IMR-90 (cell line): ENCODE measurements at regions not wholly inside any gene's neighbourhood (a gene's known extent, or its start where the extent isn't known, plus 50 kb on each side); places are given as distances from the start of the nearest gene placed in this dataset.
A peak's percentile ranks its signal among the peaks of the same experiment; 100 is the strongest.

Source experiments
- ATAC-seq: fragments of 200-7000 bp; cut with Tn5 transposase; 2 replicates; pipeline ENCODE4 v1.9.1; 2020; ENCODE audit warnings: low read depth, mild to moderate bottlenecking, moderate library complexity
- BruUV-seq: library from RNA; stranded (reverse); fragments of 400-500 nt; replicated peaks from 2 replicates; lab custom pipeline; 2021; lab: Mats Ljungman, UMichigan
- CTCF ChIA-PET: fragments of 300-600 bp; formaldehyde crosslinking; extraction: SDS; loops from one replicate; lab custom pipeline; 2021; ENCODE audit warnings: antibody characterized with exemption; lab: Yijun Ruan, JAX
- POLR2A ChIA-PET: fragments of 300-600 bp; sonication (Branson Sonifier 250); formaldehyde crosslinking; loops from one replicate; lab custom pipeline; 2022; ENCODE audit warnings: antibody characterized with exemption; ENCODE audit not compliant: unreplicated experiment; lab: Charles Lee
- DNase-seq: peaks from one replicate; pipeline ENCODE4 v3.0.0; 2013
- H2AFZ ChIP-seq: replicated peaks from 2 replicates; pipeline ENCODE3; 2013; ENCODE audit warnings: low read length, mild to moderate bottlenecking; ENCODE audit not compliant: poor library complexity
- H2AK5ac ChIP-seq: 2 replicates; pipeline ENCODE4 v1.6.1; 2013; ENCODE audit warnings: low read depth, low read length, inconsistent platforms
- H2AK9ac ChIP-seq: replicated peaks from 2 replicates; pipeline ENCODE3; 2013; ENCODE audit warnings: mild to moderate bottlenecking, low read depth, low read length, moderate library complexity; ENCODE audit not compliant: poor library complexity
- H2BK120ac ChIP-seq: 2 replicates; pipeline ENCODE4 v1.6.1; 2013; ENCODE audit warnings: low read depth, low read length, inconsistent platforms
- H2BK15ac ChIP-seq: 3 replicates; pipeline ENCODE4 v1.6.1; 2013; ENCODE audit warnings: low read depth, low read length, inconsistent platforms
- H2BK20ac ChIP-seq: 2 replicates; pipeline ENCODE4 v1.6.1; 2013; ENCODE audit warnings: low read depth, mild to moderate bottlenecking, inconsistent platforms, low read length, moderate library complexity
- H2BK5ac ChIP-seq: 2 replicates; pipeline ENCODE4 v1.6.1; 2013; ENCODE audit warnings: mild to moderate bottlenecking, low read depth, low read length, inconsistent platforms; ENCODE audit not compliant: poor library complexity, severe bottlenecking
- H3K14ac ChIP-seq: replicated peaks from 2 replicates; pipeline ENCODE4 v1.6.1; 2013; ENCODE audit warnings: low read depth, low read length, inconsistent platforms
- H3K18ac ChIP-seq: 2 replicates; pipeline ENCODE4 v1.6.1; 2013; ENCODE audit warnings: low read depth, low read length, control low read depth
- H3K23ac ChIP-seq: 2 replicates; pipeline ENCODE4 v1.6.1; 2013; ENCODE audit warnings: low read depth, low read length, inconsistent platforms
- H3K27ac ChIP-seq: 2 replicates; pipeline ENCODE4 v1.5.1; 2013; ENCODE audit warnings: mild to moderate bottlenecking, control low read depth, low read length; ENCODE audit not compliant: insufficient read depth
- H3K27me3 ChIP-seq: 2 replicates; pipeline ENCODE4 v1.6.1; 2013; ENCODE audit warnings: low read length; ENCODE audit not compliant: control insufficient read depth, insufficient read depth
- H3K36me3 ChIP-seq: 2 replicates; pipeline ENCODE4 v1.6.1; 2013; ENCODE audit warnings: low read length, mixed read lengths; ENCODE audit not compliant: control insufficient read depth, insufficient read depth
- H3K4ac ChIP-seq: 2 replicates; pipeline ENCODE4 v1.6.1; 2013; ENCODE audit warnings: low read depth, low read length, inconsistent platforms
- H3K4me1 ChIP-seq: 2 replicates; pipeline ENCODE4 v1.6.1; 2013; ENCODE audit warnings: low read length, mixed read lengths; ENCODE audit not compliant: control insufficient read depth, insufficient read depth
- H3K4me2 ChIP-seq: 2 replicates; pipeline ENCODE4 v1.6.1; 2013; ENCODE audit warnings: low read depth, mild to moderate bottlenecking, control low read depth, low read length, moderate library complexity
- H3K4me3 ChIP-seq: 2 replicates; pipeline ENCODE4 v1.5.1; 2013; ENCODE audit warnings: low read depth, mild to moderate bottlenecking, control low read depth, low read length, moderate library complexity; ENCODE audit not compliant: insufficient read depth
- H3K56ac ChIP-seq: 2 replicates; pipeline ENCODE4 v1.6.1; 2013; ENCODE audit warnings: low read length, inconsistent platforms; ENCODE audit not compliant: insufficient read depth; ENCODE audit errors: extremely low read depth
- H3K79me1 ChIP-seq, 2 experiments: 2 replicates each; pipeline ENCODE4 v1.6.1; 2013; ENCODE audit warnings: low read length in 2 of 2, inconsistent platforms in 1 of 2, low read depth in 1 of 2
- H3K9ac ChIP-seq: 2 replicates; pipeline ENCODE4 v1.6.1; 2013; ENCODE audit warnings: low read depth, low read length, control low read depth
- H3K9me1 ChIP-seq: 2 replicates; pipeline ENCODE4 v1.6.1; 2013; ENCODE audit warnings: low read length, inconsistent platforms; ENCODE audit not compliant: insufficient read depth
- H3K9me3 ChIP-seq: 2 replicates; pipeline ENCODE4 v1.6.1; 2013; ENCODE audit warnings: low read length; ENCODE audit not compliant: control insufficient read depth, insufficient read depth
- H4K20me1 ChIP-seq: 2 replicates; pipeline ENCODE4 v1.6.1; 2013; ENCODE audit warnings: low read length, inconsistent platforms; ENCODE audit not compliant: insufficient read depth
- H4K5ac ChIP-seq: 2 replicates; pipeline ENCODE4 v1.6.1; 2013; ENCODE audit warnings: mild to moderate bottlenecking, low read depth, low read length, control low read depth
- H4K8ac ChIP-seq, 2 experiments: 2 replicates each; pipeline ENCODE4 v1.6.1; 2013; ENCODE audit warnings: low read depth in 2 of 2, low read length in 2 of 2, control low read depth in 1 of 2, inconsistent platforms in 1 of 2
- H4K91ac ChIP-seq: 2 replicates; pipeline ENCODE4 v1.6.1; 2013; ENCODE audit warnings: low read depth, low read length, inconsistent platforms; ENCODE audit not compliant: insufficient read depth
- BHLHE40 ChIP-seq: fragments of 150-350 bp; IDR thresholded peaks from 2 replicates; pipeline ENCODE4 v1.6.1; 2016; ENCODE audit warnings: mild to moderate bottlenecking, low read depth, low read length
- CEBPB ChIP-seq: IDR thresholded peaks from 2 replicates; pipeline ENCODE4 v1.6.1; 2012; ENCODE audit warnings: low read depth, low read length, improper control_type of control experiment
- CHD1 ChIP-seq: IDR thresholded peaks from 2 replicates; pipeline ENCODE4 v1.6.1; 2012; ENCODE audit warnings: low read depth, low read length, improper control_type of control experiment
- CTCF ChIP-seq: conservative IDR thresholded peaks from 2 replicates; pipeline ENCODE4 v1.5.1; 2012; ENCODE audit warnings: mild to moderate bottlenecking, low read depth, low read length, improper control_type of control experiment
- ELK1 ChIP-seq: fragments of 150-350 bp; IDR thresholded peaks from 2 replicates; pipeline ENCODE4 v1.6.1; 2016; ENCODE audit warnings: low read depth, mild to moderate bottlenecking, low read length, moderate library complexity, borderline replicate concordance
- FOS ChIP-seq: fragments of 150-350 bp; IDR thresholded peaks from 2 replicates; pipeline ENCODE4 v1.6.1; 2016; ENCODE audit warnings: low read depth, low read length
- MAFK ChIP-seq: IDR thresholded peaks from 2 replicates; pipeline ENCODE4 v1.6.1; 2012; ENCODE audit warnings: low read depth, low read length, improper control_type of control experiment
- MAZ ChIP-seq: IDR thresholded peaks from 2 replicates; pipeline ENCODE4 v1.6.1; 2012; ENCODE audit warnings: low read depth, mild to moderate bottlenecking, low read length, improper control_type of control experiment, moderate library complexity, borderline replicate concordance
- MXI1 ChIP-seq: IDR thresholded peaks from 2 replicates; pipeline ENCODE4 v1.6.1; 2012; ENCODE audit warnings: low read depth, mild to moderate bottlenecking, low read length, moderate library complexity, borderline replicate concordance
- NFE2L2 ChIP-seq: fragments of 150-350 bp; IDR thresholded peaks from 2 replicates; pipeline ENCODE4 v1.6.1; 2016; ENCODE audit warnings: low read depth, mild to moderate bottlenecking, low read length
- POLR2A ChIP-seq: IDR thresholded peaks from 2 replicates; pipeline ENCODE4 v1.6.1; 2012; ENCODE audit warnings: mild to moderate bottlenecking, low read depth, low read length
- RAD21 ChIP-seq: IDR thresholded peaks from 2 replicates; pipeline ENCODE4 v1.6.1; 2012; ENCODE audit warnings: low read length, improper control_type of control experiment
- RCOR1 ChIP-seq: IDR thresholded peaks from 2 replicates; pipeline ENCODE4 v1.6.1; 2012; ENCODE audit warnings: mild to moderate bottlenecking, low read length, improper control_type of control experiment; ENCODE audit not compliant: insufficient replicate concordance
- RFX5 ChIP-seq: IDR thresholded peaks from 2 replicates; pipeline ENCODE4 v1.8.0; 2012; ENCODE audit warnings: low read depth, mild to moderate bottlenecking, low read length, moderate library complexity
- SMC3 ChIP-seq: fragments of 150-350 bp; IDR thresholded peaks from 2 replicates; pipeline ENCODE4 v1.6.1; 2016; ENCODE audit warnings: low read depth, mild to moderate bottlenecking, antibody characterized with exemption, low read length, moderate library complexity
- USF2 ChIP-seq: fragments of 150-350 bp; IDR thresholded peaks from 2 replicates; pipeline ENCODE4 v1.6.1; 2017; ENCODE audit warnings: mild to moderate bottlenecking, antibody characterized with exemption, low read length, low read depth
- WGBS, 2 experiments: methylation state at CpG; one replicate each; pipeline versions ENCODE4 v1.1.5 to v1.1.7; 2013; ENCODE audit warnings: missing lambda C conversion rate in 2 of 2; ENCODE audit not compliant: insufficient read length in 1 of 2; ENCODE audit errors: extremely low coverage in 2 of 2; 5-methylcytosine and 5-hydroxymethylcytosine counted together
- dilution Hi-C: fragments of 300-500 bp; cut with HindIII; formaldehyde crosslinking; loops from one replicate; pipeline ENCODE4 v1.14.3; 2018; ENCODE audit warnings: low sequenced_read_pairs; ENCODE audit not compliant: unreplicated experiment
- in situ Hi-C: fragments of 300-500 bp; cut with MboI; formaldehyde crosslinking; loops from 3 replicates; pipeline ENCODE4 v1.14.3; 2019; ENCODE audit warnings: low sequenced_read_pairs, inconsistent platforms, mixed read lengths
- intact Hi-C: fragments of 100-400 bp; cut with micrococcal nuclease; formaldehyde crosslinking; loops from 2 replicates; pipeline ENCODE4 v1.10.0; 2022

- Histone ChIP-seq H3K36me3 (no peaks in the 10 kb centered on the region), H4K91ac (peak overlapping the region; percentile 54; the same call in 1 of the 2 replicates), H3K23ac (peak overlapping the region; percentile 56; the same call in 1 of the 2 replicates), H3K56ac (no peak overlapping the region), H3K79me1 (no peaks in the 10 kb centered on the region), H2AK5ac (0 out of 2 replicates have a peak overlapping the region, but pooled peaks have one; percentile 24), H4K5ac (peak overlapping the region; percentile 35; the same call in 1 of the 2 replicates), H3K9me3 (no peaks in the 10 kb centered on the region), H3K4me3 (no peak overlapping the region), H3K4me1 (peaks cover 17% of the 10 kb centered on the region), H3K27me3 (no peaks in the 10 kb centered on the region), H2BK20ac (peak overlapping the region; percentile 52; the same call in 1 of the 2 replicates), H3K4me2 (peak overlapping the region; percentile 20; the same call in 1 of the 2 replicates), H3K14ac (0 out of 2 replicates have a peak overlapping the region, but pooled peaks have one; percentile 19), H3K18ac (peak overlapping the region; percentile 50; the same call in 1 of the 2 replicates), H4K8ac (peak overlapping the region; percentile 46 to 62; a peak in 3 of 4 replicates), H2BK5ac (peak overlapping the region; percentile 85), H2AK9ac (no peak overlapping the region), H3K9me1 (peaks cover 7% of the 10 kb centered on the region), H4K20me1 (no peaks in the 10 kb centered on the region), H2BK120ac (peak overlapping the region; percentile 53), H3K4ac (peak overlapping the region; percentile 40; the same call in 1 of the 2 replicates), H3K27ac (peak overlapping the region; percentile 56), H2BK15ac (peak overlapping the region; percentile 16; the same call in 1 of the 3 replicates), H3K9ac (no peak overlapping the region), H2AFZ (peak overlapping the region; percentile 61)
- no TSS peak for BruUV-seq
- in situ Hi-C loops (no loop called here), dilution Hi-C loops (no loop called here), intact Hi-C loops (no loop called here)
- ChIA-PET CTCF (no interaction called here), POLR2A (no interaction called here)
- ATAC-seq (no peak), DNase-seq (no peak)
- WGBS, 2 experiments: 87% methylated on average over 2 of the region's 5 CpGs; no CpG with 5 or more reads in 1 of the 2 experiments
- TF ChIP-seq RCOR1: no peak
- TF ChIP-seq POLR2A: no peak
- TF ChIP-seq MAFK: no peak
- TF ChIP-seq CTCF: no peak
- no peak for TF ChIP-seq BHLHE40
- TF ChIP-seq RFX5: no peak
- TF ChIP-seq SMC3: no peak
- no peak for TF ChIP-seq CHD1
- TF ChIP-seq NFE2L2: no peak
- no peak for TF ChIP-seq FOS
- no peak for TF ChIP-seq ELK1
- no peak for TF ChIP-seq MXI1
- TF ChIP-seq USF2: no peak
- no peak for TF ChIP-seq MAZ
- no peak for TF ChIP-seq CEBPB
- TF ChIP-seq RAD21: no peak
Observed at GRCh38 chr2:107595285-107595684, 231.4 kb upstream of the RGPD4 start.
